ENCODE measurements at regions not wholly inside any gene's neighbourhood (a gene's known extent, or its start where the extent isn't known, plus 50 kb on each side); places are given as distances from the start of the nearest gene placed in this dataset.

- Histone ChIP-seq H3K4me3 (ENCODE audit: control insufficient read depth in 2 of 3, extremely low read depth in 1 of 3, insufficient read depth in 2 of 3, low read depth in 1 of 3, low read length in 3 of 3) (no peak overlapping the region), H4K20me1 (ENCODE audit: control insufficient read depth, extremely low read depth, insufficient read depth, low read length) (no peaks in the 10 kb centered on the region), H3K36me3 (ENCODE audit: control insufficient read depth in 2 of 2, extremely low read depth in 1 of 2, insufficient read depth in 2 of 2, low read length in 2 of 2) (no peaks in the 10 kb centered on the region), H3K27ac (ENCODE audit: control insufficient read depth, insufficient read depth, low read length) (no peak overlapping the region), H3K27me3 (ENCODE audit: control insufficient read depth, extremely low read depth, insufficient read depth, low read length) (no peaks in the 10 kb centered on the region), H3K9ac (ENCODE audit: control insufficient read depth, extremely low read depth, insufficient read depth, low read length) (no peak overlapping the region), H3K4me2 (ENCODE audit: control insufficient read depth, extremely low read depth, insufficient read depth, low read depth, low read length) (no peak overlapping the region), H3K4me1 (ENCODE audit: control insufficient read depth, extremely low read depth, insufficient read depth, low read length) (no peaks in the 10 kb centered on the region), H3K79me2 (ENCODE audit: control insufficient read depth, insufficient read depth, low read length) (no peaks in the 10 kb centered on the region), H2AFZ (ENCODE audit: control insufficient read depth, low read length) (no peak overlapping the region), H3K9me1 (ENCODE audit: control insufficient read depth, extremely low read depth, insufficient read depth, low read length) (no peaks in the 10 kb centered on the region), H3K9me3 (ENCODE audit: control insufficient read depth, low read depth, low read length) (no peaks in the 10 kb centered on the region)
- TF ChIP-seq EZH2 (IDR thresholded peaks at IDR 0.05; ENCODE audit: low read length) (no peak), CTCF (optimal IDR thresholded peaks at IDR 0.05 in 1 of 3, IDR thresholded peaks at IDR 0.05 in 1 of 3, conservative IDR thresholded peaks at IDR 0.05 in 1 of 3; ENCODE audit: extremely low read depth in 1 of 3, insufficient read depth in 2 of 3, low read length in 3 of 3) (no peak)
- no peak for FAIRE-seq
- dilution Hi-C loops (cut with MboI; ENCODE audit: extremely low pct_ligation_motif_present, low sequenced_read_pairs): no loop called here
- no peak for DNase-seq (ENCODE audit: low read depth, low spot score)
These were observed 367.7 kb upstream of the PRR16 start for GRCh38 chr5:120096413-120096812.

- no peak for TF ChIP-seq CTCF (optimal IDR thresholded peaks at IDR 0.05 in 1 of 3, IDR thresholded peaks at IDR 0.05 in 1 of 3, conservative IDR thresholded peaks at IDR 0.05 in 1 of 3; ENCODE audit: extremely low read depth in 1 of 3, insufficient read depth in 2 of 3, low read length in 3 of 3)
- no peaks in the 10 kb centered on the region for H3K4me1 ChIP-seq (ENCODE audit: control insufficient read depth, extremely low read depth, insufficient read depth, low read length)
- DNase-seq (ENCODE audit: low read depth, low spot score) (no peak), FAIRE-seq (no peak)
- H3K79me2 ChIP-seq (ENCODE audit: control insufficient read depth, insufficient read depth, low read length): no peaks in the 10 kb centered on the region
- no peaks in the 10 kb centered on the region for H3K9me3 ChIP-seq (ENCODE audit: control insufficient read depth, low read depth, low read length)
- H2AFZ ChIP-seq (ENCODE audit: control insufficient read depth, low read length): no peak overlapping the region
- dilution Hi-C loops (cut with MboI; ENCODE audit: extremely low pct_ligation_motif_present, low sequenced_read_pairs): no loop called here
- H3K36me3 ChIP-seq (ENCODE audit: control insufficient read depth in 2 of 2, extremely low read depth in 1 of 2, insufficient read depth in 2 of 2, low read length in 2 of 2): no peaks in the 10 kb centered on the region
- no peak overlapping the region for H3K4me2 ChIP-seq (ENCODE audit: control insufficient read depth, extremely low read depth, insufficient read depth, low read depth, low read length)
- no peak overlapping the region for H3K4me3 ChIP-seq (ENCODE audit: control insufficient read depth in 2 of 3, extremely low read depth in 1 of 3, insufficient read depth in 2 of 3, low read depth in 1 of 3, low read length in 3 of 3)
- H4K20me1 ChIP-seq (ENCODE audit: control insufficient read depth, extremely low read depth, insufficient read depth, low read length): no peaks in the 10 kb centered on the region
- no peaks in the 10 kb centered on the region for H3K9me1 ChIP-seq (ENCODE audit: control insufficient read depth, extremely low read depth, insufficient read depth, low read length)
- H3K27me3 ChIP-seq (ENCODE audit: control insufficient read depth, extremely low read depth, insufficient read depth, low read length): no peaks in the 10 kb centered on the region
- H3K9ac ChIP-seq (ENCODE audit: control insufficient read depth, extremely low read depth, insufficient read depth, low read length): no peak overlapping the region
- H3K27ac ChIP-seq (ENCODE audit: control insufficient read depth, insufficient read depth, low read length): no peak overlapping the region
These were observed 365.7 kb upstream of the PRR16 start for GRCh38 chr5:120098426-120098825.
